HG02623 (cell line): ENCODE measurements at regions not wholly inside any gene's neighbourhood (a gene's known extent, or its start where the extent isn't known, plus 50 kb on each side); places are given as distances from the start of the nearest gene placed in this dataset.
"Not testable (repeated sequence)": the region's sequence is repeated elsewhere in the genome, so short reads cannot be mapped to it uniquely, and the experiment has no call there.

Experiments used
- ATAC-seq: cut with Tn5 transposase; IDR thresholded peaks from one replicate; pipeline ENCODE4 v1.9.1; 2021; ENCODE audit warnings: moderate library complexity; ENCODE audit not compliant: unreplicated experiment

- not testable (repeated sequence) for ATAC-seq
Observed at GRCh38 chr14:22349281-22349680, 239.7 kb downstream of the DAD1 start.

GRCh38 chr14:22344673-22345072 lies 244.4 kb downstream of the DAD1 start:
- ATAC-seq, result no peak

GRCh38 chr14:22344209-22344608 lies 244.8 kb downstream of the DAD1 start:
- not testable (repeated sequence) for ATAC-seq

- ATAC-seq, result no peak
Observed at GRCh38 chr14:22341049-22341448, 248.0 kb downstream of the DAD1 start.

GRCh38 chr14:22338917-22339715 lies 249.9 kb downstream of the DAD1 start:
- no peak for ATAC-seq

- no peak for ATAC-seq
Observed at GRCh38 chr14:22338381-22338780, 250.6 kb downstream of the DAD1 start.

- no peak for ATAC-seq
Observed at GRCh38 chr14:22337938-22338337, 251.1 kb downstream of the DAD1 start.

GRCh38 chr14:22337521-22337920 lies 251.5 kb downstream of the DAD1 start:
- no peak for ATAC-seq

- ATAC-seq, result no peak
Observed at GRCh38 chr14:22336031-22336430, 253.0 kb downstream of the DAD1 start.

GRCh38 chr14:22334627-22335026 lies 254.4 kb downstream of the DAD1 start:
- no peak for ATAC-seq

GRCh38 chr14:22334275-22334577 lies 254.8 kb downstream of the DAD1 start:
- ATAC-seq, result no peak

GRCh38 chr14:22333422-22334274 lies 255.4 kb downstream of the DAD1 start:
- ATAC-seq, result no peak

- no peak for ATAC-seq
Observed at GRCh38 chr14:22332686-22333421, 256.2 kb downstream of the DAD1 start.

- no peak for ATAC-seq
Observed at GRCh38 chr14:22329371-22329770, 259.7 kb downstream of the DAD1 start.

- ATAC-seq, result no peak
Observed at GRCh38 chr14:22325676-22326400, 263.2 kb downstream of the DAD1 start.

- ATAC-seq, result no peak
Observed at GRCh38 chr14:22320362-22320750, 268.7 kb downstream of the DAD1 start.

- no peak for ATAC-seq
Observed at GRCh38 chr14:22319526-22320361, 269.3 kb downstream of the DAD1 start.

- ATAC-seq, result no peak
Observed at GRCh38 chr14:22318951-22319350, 270.1 kb downstream of the DAD1 start.

GRCh38 chr14:22316473-22316872 lies 272.6 kb downstream of the DAD1 start:
- no peak for ATAC-seq

- no peak for ATAC-seq
Observed at GRCh38 chr14:22315336-22315735, 273.7 kb downstream of the DAD1 start.
